HCT116 (cell line): ENCODE measurements at regions not wholly inside any gene's neighbourhood (a gene's known extent, or its start where the extent isn't known, plus 50 kb on each side); places are given as distances from the start of the nearest gene placed in this dataset.

Source experiments
- ATAC-seq: fragments of 200-7000 bp; cut with Tn5 transposase; 2 replicates; pipeline ENCODE4 v1.9.1; 2020; ENCODE audit warnings: mild to moderate bottlenecking, moderate library complexity
- BruUV-seq: library from RNA; stranded (reverse); fragments of 400-500 nt; replicated peaks from 2 replicates; lab custom pipeline; 2021; lab: Mats Ljungman, UMichigan
- CTCF ChIA-PET: fragments of 300-600 bp; sonication (Branson Sonifier 250); formaldehyde crosslinking; loops from one replicate; lab custom pipeline; 2021; ENCODE audit warnings: antibody characterized with exemption; lab: Charles Lee
- POLR2A ChIA-PET: fragments of 300-600, 350-600 bp; sonication (Branson Sonifier 250); formaldehyde crosslinking; loops from one replicate; lab custom pipeline; 2021; ENCODE audit warnings: antibody characterized with exemption; lab: Charles Lee
- RAD21 ChIA-PET, 2 experiments: fragments of 300-600 bp; sonication (Branson Sonifier 250); formaldehyde crosslinking; loops; one replicate each; lab custom pipeline; 2023; ENCODE audit warnings: low total read pairs in 2 of 2; ENCODE audit not compliant: uncharacterized antibody in 2 of 2, unreplicated experiment in 2 of 2, low non-redundant PET in 1 of 2; lab: Charles Lee
- DNase-seq: peaks from one replicate; pipeline ENCODE4 v3.0.0-alpha.2; 2010; ENCODE audit warnings: low read depth, low spot score
- H2AFZ ChIP-seq: fragments of 200-600 bp; shearing (Covaris generic), sonication (generic); 2 replicates; pipeline ENCODE4 v1.6.1; 2017; ENCODE audit warnings: low read depth, mixed run types, mixed read lengths, antibody characterized with exemption, low read length; ENCODE audit not compliant: poor library complexity, severe bottlenecking
- H3K27ac ChIP-seq: 2 replicates; pipeline ENCODE4 v1.5.1; 2012; ENCODE audit warnings: low read depth, low read length
- H3K27me3 ChIP-seq: fragments of 200-600 bp; sonication (generic); 2 replicates; pipeline ENCODE4 v1.6.1; 2016; ENCODE audit warnings: mixed run types, low read length, mixed read lengths; ENCODE audit not compliant: insufficient read depth
- H3K36me3 ChIP-seq, 2 experiments: fragments of 200-500 bp in 1 of 2; fragments of 200-600 bp in 1 of 2; sonication (Bioruptor generic) in 1 of 2; sonication (generic) in 1 of 2; 2 replicates each; pipeline versions ENCODE4 v1.5.1 to v1.6.1; 2014 to 2016; ENCODE audit warnings: low read length in 2 of 2, inconsistent platforms in 1 of 2, mixed read lengths in 1 of 2, mixed run types in 1 of 2; ENCODE audit not compliant: insufficient read depth in 2 of 2, control insufficient read depth in 1 of 2
- H3K4me1 ChIP-seq, 2 experiments: fragments of 200-600 bp in 1 of 2; sonication (generic) in 1 of 2; 2 replicates each; pipeline versions ENCODE4 v1.5.1 to v1.6.1; 2012 to 2017; ENCODE audit warnings: low read length in 2 of 2, inconsistent platforms in 1 of 2, mild to moderate bottlenecking in 1 of 2, mixed read lengths in 1 of 2, mixed run types in 1 of 2, moderate library complexity in 1 of 2; ENCODE audit not compliant: insufficient read depth in 2 of 2, control insufficient read depth in 1 of 2
- H3K4me2 ChIP-seq: fragments of 200-600 bp; sonication (generic); 2 replicates; pipeline ENCODE4 v1.6.1; 2017; ENCODE audit warnings: mixed run types, low read length, mixed read lengths
- H3K4me3 ChIP-seq, 2 experiments: fragments of 200-600 bp in 1 of 2; sonication (generic) in 1 of 2; replicated peaks in 1 of 2; 2 replicates each; pipeline ENCODE4 v1.5.1; 2011 to 2016; ENCODE audit warnings: low read length in 2 of 2, control low read depth in 1 of 2, low read depth in 1 of 2, mild to moderate bottlenecking in 1 of 2, mixed read lengths in 1 of 2, mixed run types in 1 of 2
- H3K79me2 ChIP-seq: fragments of 200-600 bp; sonication (generic); 2 replicates; pipeline ENCODE4 v1.6.1; 2017; ENCODE audit warnings: mild to moderate bottlenecking, mixed run types, low read length, moderate library complexity, mixed read lengths; ENCODE audit not compliant: insufficient read depth
- H3K9ac ChIP-seq: fragments of 200-600 bp; sonication (generic); 2 replicates; pipeline ENCODE4 v1.6.1; 2016; ENCODE audit warnings: low read length, mixed read lengths
- H3K9me2 ChIP-seq: fragments of 200-600 bp; sonication (generic), shearing (Covaris generic); 2 replicates; pipeline ENCODE4 v1.6.1; 2017; ENCODE audit warnings: mixed run types, mild to moderate bottlenecking, moderate library complexity; ENCODE audit not compliant: insufficient read depth
- H3K9me3 ChIP-seq, 2 experiments: fragments of 200-500 bp in 1 of 2; fragments of 200-600 bp in 1 of 2; sonication (Bioruptor generic) in 1 of 2; sonication (generic) in 1 of 2; 2 replicates each; pipeline ENCODE4 v1.6.1; 2014 to 2017; ENCODE audit warnings: low read length in 2 of 2, mixed read lengths in 2 of 2, inconsistent platforms in 1 of 2, low read depth in 1 of 2, mild to moderate bottlenecking in 1 of 2, mixed run types in 1 of 2, moderate library complexity in 1 of 2; ENCODE audit not compliant: control insufficient read depth in 1 of 2, insufficient read depth in 1 of 2
- H4K20me1 ChIP-seq: fragments of 200-600 bp; sonication (generic), shearing (Covaris generic); 2 replicates; pipeline ENCODE4 v1.6.1; 2017; ENCODE audit warnings: mixed run types, mild to moderate bottlenecking, moderate library complexity; ENCODE audit not compliant: insufficient read depth
- ELF1 ChIP-seq: IDR thresholded peaks from 2 replicates; pipeline ENCODE4 v1.6.1; 2012; ENCODE audit warnings: low read depth, borderline replicate concordance
- JUND ChIP-seq: IDR thresholded peaks from 2 replicates; pipeline ENCODE4 v1.6.1; 2012
- POLR2A ChIP-seq: IDR thresholded peaks from 2 replicates; pipeline ENCODE4 v1.7.0; 2011; ENCODE audit warnings: borderline replicate concordance; ENCODE audit not compliant: insufficient read depth, insufficient read length; ENCODE audit errors: extremely low read depth
- POLR2AphosphoS5 ChIP-seq: IDR thresholded peaks from 2 replicates; pipeline ENCODE4 v1.6.1; 2011; ENCODE audit warnings: mild to moderate bottlenecking, low read depth, low read length, moderate library complexity
- TCF7L2 ChIP-seq: IDR thresholded peaks from 2 replicates; pipeline ENCODE4 v1.7.0; 2011; ENCODE audit warnings: borderline replicate concordance, inconsistent platforms; ENCODE audit not compliant: insufficient read depth, insufficient read length; ENCODE audit errors: extremely low read depth
- YY1 ChIP-seq: IDR thresholded peaks from 2 replicates; pipeline ENCODE4 v1.6.1; 2011; ENCODE audit warnings: low read length, low read depth, moderate library complexity, mild to moderate bottlenecking; ENCODE audit not compliant: insufficient replicate concordance; ENCODE audit errors: extremely low read depth
- ZNF274 ChIP-seq: fragments of 200-500 bp; sonication (Bioruptor generic); IDR thresholded peaks from 2 replicates; pipeline ENCODE4 v1.6.1; 2014; ENCODE audit warnings: mild to moderate bottlenecking, low read depth, low read length, inconsistent platforms
- intact Hi-C: fragments of 100-400 bp; cut with micrococcal nuclease; formaldehyde crosslinking; loops from 2 replicates; pipeline ENCODE4 v1.10.0; 2022
- TF ChIP-seq, protein P1 (sequence below): IDR thresholded peaks from 2 replicates; pipeline ENCODE4 v1.6.1; 2012; ENCODE audit warnings: low read depth

DNA sequence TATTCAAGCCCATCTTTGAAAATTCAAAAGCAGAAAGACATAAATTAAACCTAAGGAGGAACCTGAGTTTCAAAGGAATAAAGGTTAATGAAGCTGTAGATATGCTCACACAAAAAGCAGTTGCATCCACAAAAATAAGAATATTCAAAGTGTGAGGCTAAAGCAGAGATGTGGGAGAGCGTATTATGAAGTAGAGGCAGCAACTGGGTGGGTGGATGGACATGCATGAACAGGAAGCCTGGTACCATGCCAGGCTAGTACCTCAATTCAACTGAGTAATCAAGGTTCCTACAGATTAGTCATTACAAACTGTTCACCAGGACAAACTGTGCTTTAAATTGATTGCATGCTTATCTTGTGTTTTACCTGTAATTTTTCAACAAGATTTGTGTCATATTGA lies 330.0 kb upstream of the PKDCC start:
- no peak for ATAC-seq
- no TSS peak for BruUV-seq

More for the DNA sequence above, 330.0 kb upstream of the PKDCC start:
- Histone ChIP-seq H2AFZ (no peak overlapping the region), H3K4me3 (no peak overlapping the region), H3K4me2 (no peak overlapping the region), H3K9ac (no peak overlapping the region), H3K36me3 (no peaks in the 10 kb centered on the region), H3K79me2 (no peaks in the 10 kb centered on the region), H3K4me1 (no peaks in the 10 kb centered on the region), H4K20me1 (no peaks in the 10 kb centered on the region; the same call in 1 of the 2 replicates), H3K27ac (no peak overlapping the region), H3K27me3 (no peaks in the 10 kb centered on the region), H3K9me3 (no peaks in the 10 kb centered on the region), H3K9me2 (no peaks in the 10 kb centered on the region)
- TF ChIP-seq YY1 (no peak), ELF1 (no peak), ZNF274 (no peak), POLR2A (no peak), JUND (no peak), POLR2AphosphoS5 (no peak), TCF7L2 (no peak)
- TF ChIP-seq, protein P1, sequence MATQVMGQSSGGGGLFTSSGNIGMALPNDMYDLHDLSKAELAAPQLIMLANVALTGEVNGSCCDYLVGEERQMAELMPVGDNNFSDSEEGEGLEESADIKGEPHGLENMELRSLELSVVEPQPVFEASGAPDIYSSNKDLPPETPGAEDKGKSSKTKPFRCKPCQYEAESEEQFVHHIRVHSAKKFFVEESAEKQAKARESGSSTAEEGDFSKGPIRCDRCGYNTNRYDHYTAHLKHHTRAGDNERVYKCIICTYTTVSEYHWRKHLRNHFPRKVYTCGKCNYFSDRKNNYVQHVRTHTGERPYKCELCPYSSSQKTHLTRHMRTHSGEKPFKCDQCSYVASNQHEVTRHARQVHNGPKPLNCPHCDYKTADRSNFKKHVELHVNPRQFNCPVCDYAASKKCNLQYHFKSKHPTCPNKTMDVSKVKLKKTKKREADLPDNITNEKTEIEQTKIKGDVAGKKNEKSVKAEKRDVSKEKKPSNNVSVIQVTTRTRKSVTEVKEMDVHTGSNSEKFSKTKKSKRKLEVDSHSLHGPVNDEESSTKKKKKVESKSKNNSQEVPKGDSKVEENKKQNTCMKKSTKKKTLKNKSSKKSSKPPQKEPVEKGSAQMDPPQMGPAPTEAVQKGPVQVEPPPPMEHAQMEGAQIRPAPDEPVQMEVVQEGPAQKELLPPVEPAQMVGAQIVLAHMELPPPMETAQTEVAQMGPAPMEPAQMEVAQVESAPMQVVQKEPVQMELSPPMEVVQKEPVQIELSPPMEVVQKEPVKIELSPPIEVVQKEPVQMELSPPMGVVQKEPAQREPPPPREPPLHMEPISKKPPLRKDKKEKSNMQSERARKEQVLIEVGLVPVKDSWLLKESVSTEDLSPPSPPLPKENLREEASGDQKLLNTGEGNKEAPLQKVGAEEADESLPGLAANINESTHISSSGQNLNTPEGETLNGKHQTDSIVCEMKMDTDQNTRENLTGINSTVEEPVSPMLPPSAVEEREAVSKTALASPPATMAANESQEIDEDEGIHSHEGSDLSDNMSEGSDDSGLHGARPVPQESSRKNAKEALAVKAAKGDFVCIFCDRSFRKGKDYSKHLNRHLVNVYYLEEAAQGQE: no peak
- POLR2A ChIA-PET: no interaction called here
- intact Hi-C loops: no loop called here
- RAD21 ChIA-PET: no interaction called here
- CTCF ChIA-PET: no interaction called here
- no peak for DNase-seq
